ENCODE measurements at regions not wholly inside any gene's neighbourhood (a gene's known extent, or its start where the extent isn't known, plus 50 kb on each side); places are given as distances from the start of the nearest gene placed in this dataset.

- TF ChIP-seq REST (IDR thresholded peaks at IDR 0.05; ENCODE audit: unreplicated experiment) (no peak), ETS1 (IDR thresholded peaks at IDR 0.05) (no peak)
These were observed 166.6 kb downstream of the SLITRK6 start (continued) for GRCh38 chr13:85632526-85633195.

- Histone ChIP-seq H3K27ac (ENCODE audit: low read depth) (no peak overlapping the region), H3F3A (replicated peaks; ENCODE audit: low read depth) (no peaks in the 10 kb centered on the region), H3K4me3 (no peak overlapping the region), H3K9me2 (ENCODE audit: insufficient read depth) (no peaks in the 10 kb centered on the region), H2AFZ (no peak overlapping the region), H3K4me2 (no peak overlapping the region), H3K79me2 (replicated peaks; ENCODE audit: insufficient read depth) (no peaks in the 10 kb centered on the region), H3K27me3 (ENCODE audit: insufficient read depth) (no peaks in the 10 kb centered on the region), H3K36me3 (ENCODE audit: insufficient read depth) (no peaks in the 10 kb centered on the region), H4K20me1 (replicated peaks; ENCODE audit: insufficient read depth) (no peaks in the 10 kb centered on the region), H3K4me1 (ENCODE audit: insufficient read depth) (peaks cover 14% of the 10 kb centered on the region)
- no peak for DNase-seq (ENCODE audit: low spot score)
- no peak overlapping the region for H3K27ac Mint-ChIP-seq
- no peaks in the 10 kb centered on the region; the same call in 2 of the 3 replicates for H3K9me3 Mint-ChIP-seq
- no peaks in the 10 kb centered on the region for H3K27me3 Mint-ChIP-seq (ENCODE audit: insufficient read depth, low read depth, poor library complexity)
- ATAC-seq, result no peak
- no peak overlapping the region for H3K4me3 Mint-ChIP-seq
- no peak for TF ChIP-seq STAT1 (IDR thresholded peaks at IDR 0.05; ENCODE audit: unreplicated experiment)
- no peak for TF ChIP-seq ZNF114 (CRISPR knock-in tag; IDR thresholded peaks at IDR 0.05)
- TF ChIP-seq EZH2phosphoT487 (IDR thresholded peaks at IDR 0.05; ENCODE audit: unreplicated experiment), result no peak
- no peak for TF ChIP-seq JUNB (IDR thresholded peaks at IDR 0.05; ENCODE audit: unreplicated experiment)
- no peak for TF ChIP-seq CREB1 (CRISPR knock-in tag; IDR thresholded peaks at IDR 0.05; ENCODE audit: low read depth)
- TF ChIP-seq ETS1 (IDR thresholded peaks at IDR 0.05), result no peak
- TF ChIP-seq EZH2 (IDR thresholded peaks at IDR 0.05; ENCODE audit: low read depth, unreplicated experiment), result no peak
- no peaks in the 10 kb centered on the region for H3K36me3 Mint-ChIP-seq (ENCODE audit: low read depth)
- peaks cover 12% of the 10 kb centered on the region; the same call in 2 of the 3 replicates for H3K4me1 Mint-ChIP-seq
These were observed 167.4 kb downstream of the SLITRK6 start for GRCh38 chr13:85631801-85632200.
